HepG2 (cell line): ENCODE measurements at regions not wholly inside any gene's neighbourhood (a gene's known extent, or its start where the extent isn't known, plus 50 kb on each side); places are given as distances from the start of the nearest gene placed in this dataset.

Experiments used
- ATAC-seq: fragments of 200-7000 bp; cut with Tn5 transposase; 3 replicates; pipeline ENCODE4 v1.9.1; 2020; ENCODE audit warnings: mild to moderate bottlenecking, moderate library complexity
- BruUV-seq: library from RNA; stranded (reverse); fragments of 400-500 nt; replicated peaks from 2 replicates; lab custom pipeline; 2021; lab: Mats Ljungman, UMichigan
- CTCF ChIA-PET: fragments of 300-600 bp; formaldehyde crosslinking; extraction: SDS; loops from one replicate; lab custom pipeline; 2021; ENCODE audit warnings: low total read pairs, inconsistent platforms, low intra/inter-chr PET ratio; lab: Yijun Ruan, JAX
- POLR2A ChIA-PET: fragments of 350-600 bp; sonication (Branson Sonifier 250); formaldehyde crosslinking; loops from one replicate; lab custom pipeline; 2020; ENCODE audit warnings: antibody characterized with exemption, inconsistent platforms; lab: Yijun Ruan, JAX
- DNase-seq: peaks from one replicate; pipeline ENCODE4 v3.0.0-alpha.2; 2015; ENCODE audit warnings: low spot score
- FAIRE-seq: peaks from 3 replicates; lab custom pipeline; 2011; peaks lifted over from hg19 to GRCh38; lab: Jason Lieb, UNC
- H2AFZ ChIP-seq: one replicate; pipeline ENCODE4 v1.6.1; 2011; ENCODE audit warnings: low read length, inconsistent platforms
- H3K27ac ChIP-seq: fragments of 300-600 bp; 3 replicates; pipeline ENCODE4 v1.8.0; 2011; ENCODE audit warnings: mixed run types, mild to moderate bottlenecking, mixed read lengths, low read length, inconsistent platforms; ENCODE audit not compliant: insufficient read depth; ENCODE audit errors: extremely low read length
- H3K27me3 ChIP-seq, 2 experiments: fragments of 200-600 bp in 1 of 2; 2 replicates in 1 of 2; 3 replicates in 1 of 2; pipeline versions ENCODE4 v1.6.0 to v1.8.0; 2011; ENCODE audit warnings: low read length in 2 of 2, mild to moderate bottlenecking in 2 of 2, moderate library complexity in 2 of 2, inconsistent platforms in 1 of 2; ENCODE audit not compliant: insufficient read depth in 2 of 2, control insufficient read depth in 1 of 2
- H3K36me3 ChIP-seq, 2 experiments: fragments of 200-600 bp in 1 of 2; replicated peaks in 1 of 2; 2 replicates in 1 of 2; 3 replicates in 1 of 2; pipeline versions ENCODE4 v1.5.1 to v1.8.0; 2011; ENCODE audit warnings: low read length in 2 of 2, inconsistent platforms in 1 of 2; ENCODE audit not compliant: insufficient read depth in 2 of 2, control insufficient read depth in 1 of 2
- H3K4me1 ChIP-seq: 2 replicates; pipeline ENCODE4 v1.5.1; 2012; ENCODE audit warnings: low read length, inconsistent platforms; ENCODE audit not compliant: insufficient read depth
- H3K4me2 ChIP-seq: 2 replicates; pipeline ENCODE4 v1.6.0; 2011; ENCODE audit warnings: low read depth, low read length, inconsistent platforms
- H3K4me3 ChIP-seq, 3 experiments: fragments of 200-600 bp in 1 of 3; sonication (generic), shearing (Covaris generic) in 1 of 3; replicated peaks in 1 of 3; 2 replicates each; pipeline ENCODE4 v1.5.1; 2011 to 2016; ENCODE audit warnings: low read length in 3 of 3, inconsistent platforms in 2 of 3, low read depth in 2 of 3, mild to moderate bottlenecking in 2 of 3, control low read depth in 1 of 3, mixed read lengths in 1 of 3; ENCODE audit not compliant: insufficient read depth in 1 of 3
- H3K79me2 ChIP-seq: one replicate; pipeline ENCODE4 v1.6.1; 2011; ENCODE audit warnings: low read length, inconsistent platforms; ENCODE audit not compliant: insufficient read depth
- H3K9ac ChIP-seq: 2 replicates; pipeline ENCODE4 v1.6.0; 2011; ENCODE audit warnings: mild to moderate bottlenecking, low read depth, low read length, inconsistent platforms; ENCODE audit not compliant: insufficient read depth
- H3K9me3 ChIP-seq: 2 replicates; pipeline ENCODE4 v1.5.1; 2012; ENCODE audit warnings: mild to moderate bottlenecking, low read length
- H4K20me1 ChIP-seq: 2 replicates; pipeline ENCODE4 v1.6.0; 2011; ENCODE audit warnings: inconsistent platforms, mild to moderate bottlenecking, low read length, moderate library complexity; ENCODE audit not compliant: insufficient read depth
- GABPB1 ChIP-seq: IDR thresholded peaks from 2 replicates; pipeline ENCODE4 v1.6.1; 2016; ENCODE audit warnings: mild to moderate bottlenecking, missing genetic modification reagents, moderate library complexity, missing compliant biosample characterization
- KDM2A ChIP-seq: sonication (generic); formaldehyde crosslinking; IDR thresholded peaks from 2 replicates; pipeline ENCODE4 v1.4.0; 2020; ENCODE audit warnings: low read depth, missing genetic modification reagents, borderline replicate concordance
- NR2F6 ChIP-seq, 2 experiments: IDR thresholded peaks; 2 replicates each; pipeline ENCODE4 v1.6.1; 2016; ENCODE audit warnings: antibody characterized with exemption in 1 of 2, mild to moderate bottlenecking in 1 of 2
- REPIN1 ChIP-seq: sonication (generic); formaldehyde crosslinking; IDR thresholded peaks from 2 replicates; pipeline ENCODE4 v1.8.0; 2022; ENCODE audit warnings: missing genetic modification reagents, low read depth, mild to moderate bottlenecking, borderline replicate concordance
- ZBTB7A ChIP-seq: sonication (generic); formaldehyde crosslinking; IDR thresholded peaks from 2 replicates; pipeline ENCODE4 v1.8.0; 2022; ENCODE audit warnings: mild to moderate bottlenecking, missing genetic modification reagents
- WGBS: methylation state at CpG from one replicate; pipeline ENCODE4 v1.1.6; 2017; ENCODE audit warnings: low lambda C conversion rate; 5-methylcytosine and 5-hydroxymethylcytosine counted together
- in situ Hi-C: cut with HindIII; loops from 2 replicates; pipeline ENCODE4 v1.10.0; 2017; ENCODE audit warnings: low pct_unique_long_range_greater_than_20kb; ENCODE audit not compliant: extremely low pct_ligation_motif_present
- intact Hi-C: fragments of 100-400 bp; cut with micrococcal nuclease; formaldehyde crosslinking; loops from one replicate; pipeline ENCODE4 v1.10.0; 2022; ENCODE audit not compliant: unreplicated experiment
- TF ChIP-seq, protein P1 (sequence below): fragments of 450-650 bp; IDR thresholded peaks from 2 replicates; pipeline ENCODE4 v1.6.1; 2016

DNA sequence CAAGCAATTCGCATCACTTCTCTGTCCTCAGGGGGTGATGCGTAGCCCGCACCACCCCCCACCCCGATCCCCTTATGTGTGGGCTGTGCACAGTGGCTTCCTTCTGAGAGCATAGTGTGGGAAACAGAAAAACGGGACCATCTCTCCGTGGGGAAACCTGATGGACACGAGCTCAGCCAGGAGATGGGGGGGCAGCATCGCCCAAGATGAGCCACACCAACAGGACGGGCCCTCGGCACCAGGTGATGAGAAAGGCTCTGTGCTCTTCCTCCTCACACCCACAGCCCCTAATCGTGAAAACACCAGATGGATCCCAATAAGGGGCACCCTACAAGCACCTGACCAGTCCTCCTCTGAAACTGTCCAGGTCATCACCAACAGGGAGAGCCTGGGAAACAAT is 153.6 kb downstream of the SHANK2 start:
- Histone ChIP-seq H3K9ac (no peak overlapping the region), H4K20me1 (0 out of 2 replicates have a peak, but pooled peaks cover 4% of the 10 kb centered on the region), H3K9me3 (no peaks in the 10 kb centered on the region), H3K27ac (no peak overlapping the region), H3K27me3 (no peaks in the 10 kb centered on the region), H3K4me1 (no peaks in the 10 kb centered on the region), H2AFZ (no peak overlapping the region), H3K4me3 (no peak overlapping the region), H3K36me3 (peaks cover 33 to 70% of the 10 kb centered on the region in 2 experiments), H3K4me2 (no peak overlapping the region), H3K79me2 (no peaks in the 10 kb centered on the region)
- TF ChIP-seq KDM2A (CRISPR knock-in tag) (no peak), NR2F6 (IDR thresholded peaks at IDR 0.05) (no peak), NR2F6 (CRISPR knock-in tag; IDR thresholded peaks at IDR 0.05) (no peak)
- DNase-seq (no peak), ATAC-seq (no peak), FAIRE-seq (no peak)
- ChIA-PET CTCF (no interaction called here), POLR2A (no interaction called here)
- 96% methylated on average over 11 of the region's 11 CpGs for WGBS
- in situ Hi-C loops, result no loop called here
- intact Hi-C loops, result no loop called here
- BruUV-seq, result no TSS peak

DNA sequence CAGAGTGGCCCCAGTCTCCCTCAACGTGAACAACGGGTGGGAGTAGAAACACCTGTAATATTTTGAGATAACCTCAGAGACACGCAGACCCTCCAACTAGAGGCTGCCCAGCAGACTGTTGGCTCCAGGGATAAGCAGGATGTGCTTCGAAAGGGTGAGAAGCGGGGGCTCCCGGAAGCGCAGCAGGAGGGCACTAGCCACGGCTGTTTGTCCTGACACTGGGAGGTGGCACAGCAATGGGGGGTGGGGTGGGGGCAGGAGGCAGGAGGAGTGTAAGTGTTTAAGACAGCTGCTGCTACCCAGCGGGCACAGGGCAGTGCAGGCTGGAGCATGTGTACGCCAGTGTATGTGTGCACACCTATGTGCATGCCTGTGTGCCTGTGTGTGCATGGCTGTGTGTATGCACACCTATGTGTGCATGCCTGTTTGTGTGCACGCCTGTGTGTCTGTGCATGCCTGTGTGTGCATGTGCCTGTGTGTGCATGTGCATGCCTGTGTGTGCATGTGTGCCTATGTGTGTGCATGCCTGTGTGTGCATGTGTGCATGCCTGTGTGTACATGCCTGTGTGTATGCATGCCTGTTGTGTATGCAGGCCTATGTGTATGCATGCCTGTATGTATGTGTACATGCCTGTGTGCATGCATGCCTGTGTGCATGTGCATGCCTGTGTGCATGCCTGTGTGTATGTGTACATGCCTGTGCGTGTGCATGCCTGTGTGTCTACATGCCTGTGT is 154.7 kb downstream of the SHANK2 start:
- Histone ChIP-seq H3K4me3 (no peak overlapping the region), H2AFZ (no peak overlapping the region), H3K79me2 (no peaks in the 10 kb centered on the region), H3K9ac (no peak overlapping the region), H3K4me1 (no peaks in the 10 kb centered on the region), H3K36me3 (peaks cover 31 to 75% of the 10 kb centered on the region in 2 experiments), H3K27ac (no peak overlapping the region), H4K20me1 (0 out of 2 replicates have a peak, but pooled peaks cover 4% of the 10 kb centered on the region), H3K27me3 (no peaks in the 10 kb centered on the region), H3K4me2 (no peak overlapping the region), H3K9me3 (no peaks in the 10 kb centered on the region)
- intact Hi-C loops, result no loop called here
- no peak for DNase-seq
- no TSS peak for BruUV-seq
- ChIA-PET POLR2A (no interaction called here), CTCF (no interaction called here)
- WGBS, result over 99% methylated on average over 11 of the region's 12 CpGs
- no peak for ATAC-seq
- in situ Hi-C loops, result no loop called here
- no peak for TF ChIP-seq REPIN1 (CRISPR knock-in tag)
- TF ChIP-seq, protein P1, sequence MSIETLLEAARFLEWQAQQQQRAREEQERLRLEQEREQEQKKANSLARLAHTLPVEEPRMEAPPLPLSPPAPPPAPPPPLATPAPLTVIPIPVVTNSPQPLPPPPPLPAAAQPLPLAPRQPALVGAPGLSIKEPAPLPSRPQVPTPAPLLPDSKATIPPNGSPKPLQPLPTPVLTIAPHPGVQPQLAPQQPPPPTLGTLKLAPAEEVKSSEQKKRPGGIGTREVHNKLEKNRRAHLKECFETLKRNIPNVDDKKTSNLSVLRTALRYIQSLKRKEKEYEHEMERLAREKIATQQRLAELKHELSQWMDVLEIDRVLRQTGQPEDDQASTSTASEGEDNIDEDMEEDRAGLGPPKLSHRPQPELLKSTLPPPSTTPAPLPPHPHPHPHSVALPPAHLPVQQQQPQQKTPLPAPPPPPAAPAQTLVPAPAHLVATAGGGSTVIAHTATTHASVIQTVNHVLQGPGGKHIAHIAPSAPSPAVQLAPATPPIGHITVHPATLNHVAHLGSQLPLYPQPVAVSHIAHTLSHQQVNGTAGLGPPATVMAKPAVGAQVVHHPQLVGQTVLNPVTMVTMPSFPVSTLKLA, result peak; percentile 71
- no peak for TF ChIP-seq ZBTB7A (CRISPR knock-in tag)
- no peak for TF ChIP-seq GABPB1 (CRISPR knock-in tag)
- no peak for FAIRE-seq
